HepG2 (cell line): ENCODE measurements at regions not wholly inside any gene's neighbourhood (a gene's known extent, or its start where the extent isn't known, plus 50 kb on each side); places are given as distances from the start of the nearest gene placed in this dataset.
A peak's percentile ranks its signal among the peaks of the same experiment; 100 is the strongest.

Experiments used
- KDM2A ChIP-seq: sonication (generic); formaldehyde crosslinking; IDR thresholded peaks from 2 replicates; pipeline ENCODE4 v1.4.0; 2020; ENCODE audit warnings: low read depth, missing genetic modification reagents, borderline replicate concordance
- MTF2 ChIP-seq: sonication (generic); formaldehyde crosslinking; IDR thresholded peaks from 2 replicates; pipeline ENCODE4 v1.5.0; 2020; ENCODE audit warnings: missing genetic modification reagents, borderline replicate concordance
- MXD4 ChIP-seq: IDR thresholded peaks from 2 replicates; pipeline ENCODE4 v1.6.1; 2016; ENCODE audit warnings: mild to moderate bottlenecking, missing biosample characterization, missing genetic modification reagents
- MXI1 ChIP-seq: IDR thresholded peaks from 3 replicates; pipeline ENCODE4 v1.6.1; 2012; ENCODE audit warnings: low read depth, low read length, inconsistent platforms, borderline replicate concordance
- SALL1 ChIP-seq: sonication (generic); formaldehyde crosslinking; IDR thresholded peaks from 2 replicates; pipeline ENCODE4 v1.8.0; 2022; ENCODE audit warnings: mild to moderate bottlenecking, missing genetic modification reagents
- ZNF563 ChIP-seq: sonication (generic); formaldehyde crosslinking; IDR thresholded peaks from 2 replicates; pipeline ENCODE4 v1.8.0; 2022; ENCODE audit warnings: mild to moderate bottlenecking, moderate library complexity, missing genetic modification reagents
- ZNF567 ChIP-seq: sonication (generic); formaldehyde crosslinking; IDR thresholded peaks from 2 replicates; pipeline ENCODE4 v1.8.1; 2023; ENCODE audit warnings: mild to moderate bottlenecking, missing genetic modification reagents, borderline replicate concordance
- ZNF614 ChIP-seq: IDR thresholded peaks from 2 replicates; pipeline ENCODE4 v1.6.1; 2018; ENCODE audit warnings: missing biosample characterization, missing genetic modification reagents, inconsistent platforms, borderline replicate concordance
- TF ChIP-seq, protein P1 (sequence below): sonication (generic); formaldehyde crosslinking; IDR thresholded peaks from 2 replicates; pipeline ENCODE4 v1.9.0; 2022; ENCODE audit warnings: low read depth, missing genetic modification reagents
- TF ChIP-seq, protein P2 (sequence below): sonication (generic); formaldehyde crosslinking; IDR thresholded peaks from 2 replicates; pipeline ENCODE4 v1.4.0; 2020; ENCODE audit warnings: missing genetic modification reagents
- TF ChIP-seq, protein P3 (sequence below): IDR thresholded peaks from 2 replicates; pipeline ENCODE4 v1.6.1; 2016
- TF ChIP-seq, protein P4 (sequence below): IDR thresholded peaks from 2 replicates; pipeline ENCODE4 v1.6.1; 2016; ENCODE audit warnings: mild to moderate bottlenecking
- TF ChIP-seq, protein P5 (sequence below): sonication (generic); formaldehyde crosslinking; IDR thresholded peaks from 2 replicates; pipeline ENCODE4 v1.4.0; 2020; ENCODE audit warnings: missing genetic modification reagents
- TF ChIP-seq, protein P6 (sequence below): sonication (generic); formaldehyde crosslinking; IDR thresholded peaks from 2 replicates; pipeline ENCODE4 v1.5.0; 2020; ENCODE audit warnings: mild to moderate bottlenecking, missing genetic modification reagents, moderate library complexity

DNA sequence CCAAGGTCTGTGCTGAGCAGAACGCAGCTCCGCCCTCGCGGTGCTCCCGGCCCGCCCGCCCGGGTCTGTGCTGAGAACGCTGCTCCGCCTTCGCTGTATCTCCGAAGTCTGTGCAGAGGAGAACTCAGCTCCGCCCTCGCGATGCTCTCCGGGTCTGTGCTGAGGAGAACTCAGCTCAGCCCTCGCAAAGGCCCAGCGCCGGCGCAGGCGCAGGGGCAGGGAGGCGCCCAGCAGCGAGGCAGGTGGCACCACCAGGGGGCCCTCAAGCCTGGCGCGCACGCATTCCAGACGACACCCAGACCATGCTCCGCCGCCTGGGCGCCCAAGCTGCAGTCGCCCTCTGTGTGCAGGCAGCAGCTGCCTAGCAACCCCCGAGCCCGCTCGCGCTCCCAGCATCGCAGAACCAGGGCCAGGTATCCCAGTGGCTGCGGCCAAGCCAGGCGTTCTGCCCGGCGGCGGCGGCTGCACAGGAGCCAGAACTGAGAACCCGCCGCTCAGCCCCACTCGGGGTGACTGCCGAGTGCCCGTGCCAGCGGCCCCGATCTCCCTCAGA is 672.1 kb upstream of the DEFB115 start (continued):
- TF ChIP-seq, protein P1, sequence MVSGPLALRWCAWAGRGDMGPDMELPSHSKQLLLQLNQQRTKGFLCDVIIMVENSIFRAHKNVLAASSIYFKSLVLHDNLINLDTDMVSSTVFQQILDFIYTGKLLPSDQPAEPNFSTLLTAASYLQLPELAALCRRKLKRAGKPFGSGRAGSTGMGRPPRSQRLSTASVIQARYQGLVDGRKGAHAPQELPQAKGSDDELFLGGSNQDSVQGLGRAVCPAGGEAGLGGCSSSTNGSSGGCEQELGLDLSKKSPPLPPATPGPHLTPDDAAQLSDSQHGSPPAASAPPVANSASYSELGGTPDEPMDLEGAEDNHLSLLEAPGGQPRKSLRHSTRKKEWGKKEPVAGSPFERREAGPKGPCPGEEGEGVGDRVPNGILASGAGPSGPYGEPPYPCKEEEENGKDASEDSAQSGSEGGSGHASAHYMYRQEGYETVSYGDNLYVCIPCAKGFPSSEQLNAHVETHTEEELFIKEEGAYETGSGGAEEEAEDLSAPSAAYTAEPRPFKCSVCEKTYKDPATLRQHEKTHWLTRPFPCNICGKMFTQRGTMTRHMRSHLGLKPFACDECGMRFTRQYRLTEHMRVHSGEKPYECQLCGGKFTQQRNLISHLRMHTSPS (CRISPR knock-in tag), result peak; percentile 67; the same call in 1 of the 2 replicates
- TF ChIP-seq ZNF563 (CRISPR knock-in tag) (peak; percentile 71; the same call in 1 of the 2 replicates), ZNF567 (CRISPR knock-in tag) (0 out of 2 replicates have a peak, but pooled peaks have one; percentile 58), MXI1 (peak; percentile 34; the same call in 2 of the 3 replicates), ZNF614 (CRISPR knock-in tag) (peak; percentile 50; the same call in 1 of the 2 replicates), KDM2A (CRISPR knock-in tag) (peak; percentile 78), SALL1 (CRISPR knock-in tag) (peak; percentile 44), MXD4 (peak; percentile 53; the same call in 1 of the 2 replicates), MTF2 (CRISPR knock-in tag) (peak; percentile 60; the same call in 1 of the 2 replicates)
- TF ChIP-seq, protein P2, sequence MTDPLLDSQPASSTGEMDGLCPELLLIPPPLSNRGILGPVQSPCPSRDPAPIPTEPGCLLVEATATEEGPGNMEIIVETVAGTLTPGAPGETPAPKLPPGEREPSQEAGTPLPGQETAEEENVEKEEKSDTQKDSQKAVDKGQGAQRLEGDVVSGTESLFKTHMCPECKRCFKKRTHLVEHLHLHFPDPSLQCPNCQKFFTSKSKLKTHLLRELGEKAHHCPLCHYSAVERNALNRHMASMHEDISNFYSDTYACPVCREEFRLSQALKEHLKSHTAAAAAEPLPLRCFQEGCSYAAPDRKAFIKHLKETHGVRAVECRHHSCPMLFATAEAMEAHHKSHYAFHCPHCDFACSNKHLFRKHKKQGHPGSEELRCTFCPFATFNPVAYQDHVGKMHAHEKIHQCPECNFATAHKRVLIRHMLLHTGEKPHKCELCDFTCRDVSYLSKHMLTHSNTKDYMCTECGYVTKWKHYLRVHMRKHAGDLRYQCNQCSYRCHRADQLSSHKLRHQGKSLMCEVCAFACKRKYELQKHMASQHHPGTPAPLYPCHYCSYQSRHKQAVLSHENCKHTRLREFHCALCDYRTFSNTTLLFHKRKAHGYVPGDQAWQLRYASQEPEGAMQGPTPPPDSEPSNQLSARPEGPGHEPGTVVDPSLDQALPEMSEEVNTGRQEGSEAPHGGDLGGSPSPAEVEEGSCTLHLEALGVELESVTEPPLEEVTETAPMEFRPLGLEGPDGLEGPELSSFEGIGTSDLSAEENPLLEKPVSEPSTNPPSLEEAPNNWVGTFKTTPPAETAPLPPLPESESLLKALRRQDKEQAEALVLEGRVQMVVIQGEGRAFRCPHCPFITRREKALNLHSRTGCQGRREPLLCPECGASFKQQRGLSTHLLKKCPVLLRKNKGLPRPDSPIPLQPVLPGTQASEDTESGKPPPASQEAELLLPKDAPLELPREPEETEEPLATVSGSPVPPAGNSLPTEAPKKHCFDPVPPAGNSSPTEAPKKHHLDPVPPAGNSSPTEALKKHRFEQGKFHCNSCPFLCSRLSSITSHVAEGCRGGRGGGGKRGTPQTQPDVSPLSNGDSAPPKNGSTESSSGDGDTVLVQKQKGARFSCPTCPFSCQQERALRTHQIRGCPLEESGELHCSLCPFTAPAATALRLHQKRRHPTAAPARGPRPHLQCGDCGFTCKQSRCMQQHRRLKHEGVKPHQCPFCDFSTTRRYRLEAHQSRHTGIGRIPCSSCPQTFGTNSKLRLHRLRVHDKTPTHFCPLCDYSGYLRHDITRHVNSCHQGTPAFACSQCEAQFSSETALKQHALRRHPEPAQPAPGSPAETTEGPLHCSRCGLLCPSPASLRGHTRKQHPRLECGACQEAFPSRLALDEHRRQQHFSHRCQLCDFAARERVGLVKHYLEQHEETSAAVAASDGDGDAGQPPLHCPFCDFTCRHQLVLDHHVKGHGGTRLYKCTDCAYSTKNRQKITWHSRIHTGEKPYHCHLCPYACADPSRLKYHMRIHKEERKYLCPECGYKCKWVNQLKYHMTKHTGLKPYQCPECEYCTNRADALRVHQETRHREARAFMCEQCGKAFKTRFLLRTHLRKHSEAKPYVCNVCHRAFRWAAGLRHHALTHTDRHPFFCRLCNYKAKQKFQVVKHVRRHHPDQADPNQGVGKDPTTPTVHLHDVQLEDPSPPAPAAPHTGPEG, result peak; percentile 65; the same call in 1 of the 2 replicates
- TF ChIP-seq, protein P3, sequence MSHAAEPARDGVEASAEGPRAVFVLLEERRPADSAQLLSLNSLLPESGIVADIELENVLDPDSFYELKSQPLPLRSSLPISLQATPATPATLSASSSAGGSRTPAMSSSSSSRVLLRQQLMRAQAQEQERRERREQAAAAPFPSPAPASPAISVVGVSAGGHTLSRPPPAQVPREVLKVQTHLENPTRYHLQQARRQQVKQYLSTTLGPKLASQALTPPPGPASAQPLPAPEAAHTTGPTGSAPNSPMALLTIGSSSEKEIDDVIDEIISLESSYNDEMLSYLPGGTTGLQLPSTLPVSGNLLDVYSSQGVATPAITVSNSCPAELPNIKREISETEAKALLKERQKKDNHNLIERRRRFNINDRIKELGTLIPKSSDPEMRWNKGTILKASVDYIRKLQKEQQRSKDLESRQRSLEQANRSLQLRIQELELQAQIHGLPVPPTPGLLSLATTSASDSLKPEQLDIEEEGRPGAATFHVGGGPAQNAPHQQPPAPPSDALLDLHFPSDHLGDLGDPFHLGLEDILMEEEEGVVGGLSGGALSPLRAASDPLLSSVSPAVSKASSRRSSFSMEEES (CRISPR knock-in tag), result 0 out of 2 replicates have a peak, but pooled peaks have one; percentile 47
- TF ChIP-seq, protein P4, sequence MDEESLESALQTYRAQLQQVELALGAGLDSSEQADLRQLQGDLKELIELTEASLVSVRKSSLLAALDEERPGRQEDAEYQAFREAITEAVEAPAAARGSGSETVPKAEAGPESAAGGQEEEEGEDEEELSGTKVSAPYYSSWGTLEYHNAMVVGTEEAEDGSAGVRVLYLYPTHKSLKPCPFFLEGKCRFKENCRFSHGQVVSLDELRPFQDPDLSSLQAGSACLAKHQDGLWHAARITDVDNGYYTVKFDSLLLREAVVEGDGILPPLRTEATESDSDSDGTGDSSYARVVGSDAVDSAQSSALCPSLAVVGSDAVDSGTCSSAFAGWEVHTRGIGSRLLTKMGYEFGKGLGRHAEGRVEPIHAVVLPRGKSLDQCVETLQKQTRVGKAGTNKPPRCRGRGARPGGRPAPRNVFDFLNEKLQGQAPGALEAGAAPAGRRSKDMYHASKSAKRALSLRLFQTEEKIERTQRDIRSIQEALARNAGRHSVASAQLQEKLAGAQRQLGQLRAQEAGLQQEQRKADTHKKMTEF (CRISPR knock-in tag), result peak; percentile 43; the same call in 1 of the 2 replicates
- TF ChIP-seq, protein P5, sequence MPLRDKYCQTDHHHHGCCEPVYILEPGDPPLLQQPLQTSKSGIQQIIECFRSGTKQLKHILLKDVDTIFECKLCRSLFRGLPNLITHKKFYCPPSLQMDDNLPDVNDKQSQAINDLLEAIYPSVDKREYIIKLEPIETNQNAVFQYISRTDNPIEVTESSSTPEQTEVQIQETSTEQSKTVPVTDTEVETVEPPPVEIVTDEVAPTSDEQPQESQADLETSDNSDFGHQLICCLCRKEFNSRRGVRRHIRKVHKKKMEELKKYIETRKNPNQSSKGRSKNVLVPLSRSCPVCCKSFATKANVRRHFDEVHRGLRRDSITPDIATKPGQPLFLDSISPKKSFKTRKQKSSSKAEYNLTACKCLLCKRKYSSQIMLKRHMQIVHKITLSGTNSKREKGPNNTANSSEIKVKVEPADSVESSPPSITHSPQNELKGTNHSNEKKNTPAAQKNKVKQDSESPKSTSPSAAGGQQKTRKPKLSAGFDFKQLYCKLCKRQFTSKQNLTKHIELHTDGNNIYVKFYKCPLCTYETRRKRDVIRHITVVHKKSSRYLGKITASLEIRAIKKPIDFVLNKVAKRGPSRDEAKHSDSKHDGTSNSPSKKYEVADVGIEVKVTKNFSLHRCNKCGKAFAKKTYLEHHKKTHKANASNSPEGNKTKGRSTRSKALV (CRISPR knock-in tag), result peak; percentile 90
- TF ChIP-seq, protein P6, sequence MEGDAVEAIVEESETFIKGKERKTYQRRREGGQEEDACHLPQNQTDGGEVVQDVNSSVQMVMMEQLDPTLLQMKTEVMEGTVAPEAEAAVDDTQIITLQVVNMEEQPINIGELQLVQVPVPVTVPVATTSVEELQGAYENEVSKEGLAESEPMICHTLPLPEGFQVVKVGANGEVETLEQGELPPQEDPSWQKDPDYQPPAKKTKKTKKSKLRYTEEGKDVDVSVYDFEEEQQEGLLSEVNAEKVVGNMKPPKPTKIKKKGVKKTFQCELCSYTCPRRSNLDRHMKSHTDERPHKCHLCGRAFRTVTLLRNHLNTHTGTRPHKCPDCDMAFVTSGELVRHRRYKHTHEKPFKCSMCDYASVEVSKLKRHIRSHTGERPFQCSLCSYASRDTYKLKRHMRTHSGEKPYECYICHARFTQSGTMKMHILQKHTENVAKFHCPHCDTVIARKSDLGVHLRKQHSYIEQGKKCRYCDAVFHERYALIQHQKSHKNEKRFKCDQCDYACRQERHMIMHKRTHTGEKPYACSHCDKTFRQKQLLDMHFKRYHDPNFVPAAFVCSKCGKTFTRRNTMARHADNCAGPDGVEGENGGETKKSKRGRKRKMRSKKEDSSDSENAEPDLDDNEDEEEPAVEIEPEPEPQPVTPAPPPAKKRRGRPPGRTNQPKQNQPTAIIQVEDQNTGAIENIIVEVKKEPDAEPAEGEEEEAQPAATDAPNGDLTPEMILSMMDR (CRISPR knock-in tag), result peak; percentile 88
